ENCODE measurements at regions not wholly inside any gene's neighbourhood (a gene's known extent, or its start where the extent isn't known, plus 50 kb on each side); places are given as distances from the start of the nearest gene placed in this dataset.

GRCh38 chr6:14286634-14287428 is 169.3 kb downstream of the CD83 start:
- no peak for TF ChIP-seq BRCA1 (IDR thresholded peaks at IDR 0.05; ENCODE audit: low read depth, low read length)
- TF ChIP-seq ZNF274 (IDR thresholded peaks at IDR 0.05; ENCODE audit: insufficient read depth, insufficient read length): no peak
- TF ChIP-seq SMC3 (IDR thresholded peaks at IDR 0.05; ENCODE audit: borderline replicate concordance, low read length): no peak
- TF ChIP-seq MAX (IDR thresholded peaks at IDR 0.05; ENCODE audit: low read depth, low read length): no peak
- no peak for TF ChIP-seq EGR1 (IDR thresholded peaks at IDR 0.05; ENCODE audit: borderline replicate concordance in 1 of 2, low read depth in 2 of 2, low read length in 2 of 2)
- no peak for TF ChIP-seq POLR2A (IDR thresholded peaks at IDR 0.05; ENCODE audit: low read depth, low read length)
- TF ChIP-seq MEF2A (IDR thresholded peaks at IDR 0.05; ENCODE audit: insufficient read depth, low read depth, low read length): no peak
- TF ChIP-seq YY1 (IDR thresholded peaks at IDR 0.05; ENCODE audit: low read depth, low read length): no peak

Measured in GM12878 (cell line).